Ishikawa (cell line): ENCODE measurements at regions not wholly inside any gene's neighbourhood (a gene's known extent, or its start where the extent isn't known, plus 50 kb on each side); places are given as distances from the start of the nearest gene placed in this dataset.

Experiments used
- CEBPB ChIP-seq: IDR thresholded peaks from 2 replicates; pipeline ENCODE4 v1.6.1; 2012
- CREB1 ChIP-seq: IDR thresholded peaks from 2 replicates; pipeline ENCODE4 v1.6.1; 2012; ENCODE audit warnings: low read depth
- EGR1 ChIP-seq: IDR thresholded peaks from 2 replicates; pipeline ENCODE4 v1.6.1; 2012
- EP300 ChIP-seq: IDR thresholded peaks from 2 replicates; pipeline ENCODE4 v1.6.1; 2012; ENCODE audit warnings: borderline replicate concordance
- FOXM1 ChIP-seq: IDR thresholded peaks from 2 replicates; pipeline ENCODE4 v1.6.1; 2012; ENCODE audit warnings: low read depth, borderline replicate concordance
- NFIC ChIP-seq: IDR thresholded peaks from 2 replicates; pipeline ENCODE4 v1.6.1; 2012
- RAD21 ChIP-seq: IDR thresholded peaks from 2 replicates; pipeline ENCODE4 v1.6.1; 2012; ENCODE audit warnings: low read depth
- TAF1 ChIP-seq: IDR thresholded peaks from 2 replicates; pipeline ENCODE4 v1.6.1; 2012; ENCODE audit warnings: low read depth, mild to moderate bottlenecking
- TCF12 ChIP-seq: IDR thresholded peaks from 2 replicates; pipeline ENCODE4 v1.6.1; 2012; ENCODE audit warnings: low read depth
- TEAD4 ChIP-seq: IDR thresholded peaks from 2 replicates; pipeline ENCODE4 v1.6.1; 2012
- YY1 ChIP-seq: IDR thresholded peaks from 2 replicates; pipeline ENCODE4 v1.6.1; 2012; ENCODE audit warnings: low read depth
- ZBTB7A ChIP-seq: IDR thresholded peaks from 2 replicates; pipeline ENCODE4 v1.6.1; 2012; ENCODE audit warnings: low read depth
- TF ChIP-seq, protein P1 (sequence below): IDR thresholded peaks from 2 replicates; pipeline ENCODE4 v1.6.1; 2012
- TF ChIP-seq, protein P2 (sequence below): IDR thresholded peaks from 2 replicates; pipeline ENCODE4 v1.6.1; 2012
- TF ChIP-seq, protein P3 (sequence below): IDR thresholded peaks from 2 replicates; pipeline ENCODE4 v1.6.1; 2012; ENCODE audit warnings: low read depth, mild to moderate bottlenecking

DNA sequence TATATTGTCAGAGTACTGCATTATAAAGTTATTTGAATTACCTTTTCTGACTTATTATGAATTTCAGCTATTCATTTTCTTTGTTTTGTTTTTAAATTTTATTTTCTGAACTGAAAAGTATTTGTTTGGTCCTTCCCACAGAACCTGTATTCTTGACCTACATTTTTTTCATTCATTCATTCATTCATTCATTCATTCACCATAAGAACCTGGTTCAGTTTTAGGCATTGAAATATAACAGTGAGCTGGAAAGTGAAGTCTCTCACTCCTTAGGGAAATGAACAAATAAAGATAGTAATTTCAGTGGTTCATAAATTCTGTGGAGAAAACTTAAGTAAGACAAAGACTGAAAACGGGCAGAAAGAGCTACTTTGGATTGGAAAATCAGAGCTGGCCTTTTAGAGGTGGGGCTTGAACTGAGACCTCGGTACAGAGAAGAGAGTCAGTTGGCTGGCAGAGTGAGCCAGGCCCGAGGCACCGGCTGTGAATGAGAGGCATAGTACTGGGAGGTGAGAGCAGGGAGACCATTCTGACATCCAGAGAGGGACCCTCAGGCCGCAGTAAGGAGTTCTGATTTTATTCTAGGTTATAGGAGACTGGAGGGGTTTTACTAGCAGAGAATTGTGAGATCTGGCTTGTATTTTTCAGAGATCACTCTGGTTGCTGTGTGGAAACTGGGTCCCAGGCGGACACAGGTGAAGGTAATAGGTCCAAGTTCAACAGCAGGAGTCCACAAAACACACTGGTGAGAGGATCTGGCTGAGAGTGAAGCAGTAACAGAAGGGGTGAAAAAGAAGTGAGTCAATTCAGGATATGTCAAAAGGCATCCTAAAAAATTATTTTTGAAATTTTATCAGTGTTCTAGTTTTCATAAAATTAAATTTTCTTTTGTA is 75.8 kb upstream of the FN1 start:
- TF ChIP-seq CEBPB (no peak), NFIC (no peak), TCF12 (no peak), TEAD4 (no peak), EP300 (no peak), ZBTB7A (no peak), RAD21 (no peak), CREB1 (no peak), FOXM1 (no peak), YY1 (no peak), TAF1 (no peak)
- TF ChIP-seq, protein P1, sequence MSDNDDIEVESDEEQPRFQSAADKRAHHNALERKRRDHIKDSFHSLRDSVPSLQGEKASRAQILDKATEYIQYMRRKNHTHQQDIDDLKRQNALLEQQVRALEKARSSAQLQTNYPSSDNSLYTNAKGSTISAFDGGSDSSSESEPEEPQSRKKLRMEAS = no peak
- TF ChIP-seq, protein P2, sequence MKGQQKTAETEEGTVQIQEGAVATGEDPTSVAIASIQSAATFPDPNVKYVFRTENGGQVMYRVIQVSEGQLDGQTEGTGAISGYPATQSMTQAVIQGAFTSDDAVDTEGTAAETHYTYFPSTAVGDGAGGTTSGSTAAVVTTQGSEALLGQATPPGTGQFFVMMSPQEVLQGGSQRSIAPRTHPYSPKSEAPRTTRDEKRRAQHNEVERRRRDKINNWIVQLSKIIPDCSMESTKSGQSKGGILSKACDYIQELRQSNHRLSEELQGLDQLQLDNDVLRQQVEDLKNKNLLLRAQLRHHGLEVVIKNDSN = no peak
- TF ChIP-seq, protein P3, sequence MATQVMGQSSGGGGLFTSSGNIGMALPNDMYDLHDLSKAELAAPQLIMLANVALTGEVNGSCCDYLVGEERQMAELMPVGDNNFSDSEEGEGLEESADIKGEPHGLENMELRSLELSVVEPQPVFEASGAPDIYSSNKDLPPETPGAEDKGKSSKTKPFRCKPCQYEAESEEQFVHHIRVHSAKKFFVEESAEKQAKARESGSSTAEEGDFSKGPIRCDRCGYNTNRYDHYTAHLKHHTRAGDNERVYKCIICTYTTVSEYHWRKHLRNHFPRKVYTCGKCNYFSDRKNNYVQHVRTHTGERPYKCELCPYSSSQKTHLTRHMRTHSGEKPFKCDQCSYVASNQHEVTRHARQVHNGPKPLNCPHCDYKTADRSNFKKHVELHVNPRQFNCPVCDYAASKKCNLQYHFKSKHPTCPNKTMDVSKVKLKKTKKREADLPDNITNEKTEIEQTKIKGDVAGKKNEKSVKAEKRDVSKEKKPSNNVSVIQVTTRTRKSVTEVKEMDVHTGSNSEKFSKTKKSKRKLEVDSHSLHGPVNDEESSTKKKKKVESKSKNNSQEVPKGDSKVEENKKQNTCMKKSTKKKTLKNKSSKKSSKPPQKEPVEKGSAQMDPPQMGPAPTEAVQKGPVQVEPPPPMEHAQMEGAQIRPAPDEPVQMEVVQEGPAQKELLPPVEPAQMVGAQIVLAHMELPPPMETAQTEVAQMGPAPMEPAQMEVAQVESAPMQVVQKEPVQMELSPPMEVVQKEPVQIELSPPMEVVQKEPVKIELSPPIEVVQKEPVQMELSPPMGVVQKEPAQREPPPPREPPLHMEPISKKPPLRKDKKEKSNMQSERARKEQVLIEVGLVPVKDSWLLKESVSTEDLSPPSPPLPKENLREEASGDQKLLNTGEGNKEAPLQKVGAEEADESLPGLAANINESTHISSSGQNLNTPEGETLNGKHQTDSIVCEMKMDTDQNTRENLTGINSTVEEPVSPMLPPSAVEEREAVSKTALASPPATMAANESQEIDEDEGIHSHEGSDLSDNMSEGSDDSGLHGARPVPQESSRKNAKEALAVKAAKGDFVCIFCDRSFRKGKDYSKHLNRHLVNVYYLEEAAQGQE = no peak

DNA sequence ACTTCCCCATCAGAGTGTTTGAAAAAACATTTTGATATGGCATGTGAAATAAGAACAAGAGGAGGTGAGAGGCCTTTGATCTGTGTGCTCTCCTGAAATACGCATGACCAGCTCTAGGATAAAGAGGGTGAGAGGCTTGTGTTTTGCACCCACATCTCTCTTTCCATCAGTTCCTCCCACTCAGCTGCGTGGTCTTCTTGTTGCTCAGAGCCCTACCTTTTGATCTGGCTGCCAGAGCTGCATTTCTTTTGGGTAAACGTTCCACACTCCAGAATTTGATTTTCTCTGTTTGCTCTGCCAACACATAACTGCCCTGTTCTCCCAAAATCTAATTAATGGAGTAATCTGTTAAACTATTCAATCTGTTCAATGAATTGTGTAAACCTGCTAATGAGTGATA is 72.0 kb upstream of the FN1 start:
- TF ChIP-seq, protein P2 = no peak
- no peak for TF ChIP-seq FOXM1
- TF ChIP-seq RAD21 = no peak

DNA sequence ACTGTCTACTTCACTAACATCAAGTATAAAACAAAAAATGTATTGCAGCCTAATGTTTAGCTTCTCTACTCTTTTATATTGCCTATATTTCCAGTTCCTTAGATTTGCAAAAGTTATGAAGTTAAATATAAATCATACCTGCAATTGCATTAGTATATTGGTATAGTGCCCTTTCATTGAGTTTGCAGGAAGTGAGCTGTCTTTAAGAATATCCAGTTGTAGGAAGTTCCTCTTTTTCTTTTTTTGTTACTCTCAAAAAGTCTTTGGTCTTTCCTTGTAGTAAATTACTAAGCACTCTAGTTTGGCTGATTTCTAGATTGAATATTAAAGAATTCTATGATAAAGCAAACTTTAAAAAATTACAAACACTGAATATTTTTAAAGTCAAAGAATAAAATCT is 71.3 kb upstream of the FN1 start:
- TF ChIP-seq ZBTB7A (no peak), EGR1 (no peak), EP300 (no peak), TEAD4 (no peak), TAF1 (no peak), YY1 (no peak), CREB1 (no peak), FOXM1 (no peak), CEBPB (no peak), NFIC (no peak), RAD21 (no peak), TCF12 (no peak)
- TF ChIP-seq, protein P2 = no peak
- TF ChIP-seq, protein P3 = no peak
- TF ChIP-seq, protein P1 = no peak

DNA sequence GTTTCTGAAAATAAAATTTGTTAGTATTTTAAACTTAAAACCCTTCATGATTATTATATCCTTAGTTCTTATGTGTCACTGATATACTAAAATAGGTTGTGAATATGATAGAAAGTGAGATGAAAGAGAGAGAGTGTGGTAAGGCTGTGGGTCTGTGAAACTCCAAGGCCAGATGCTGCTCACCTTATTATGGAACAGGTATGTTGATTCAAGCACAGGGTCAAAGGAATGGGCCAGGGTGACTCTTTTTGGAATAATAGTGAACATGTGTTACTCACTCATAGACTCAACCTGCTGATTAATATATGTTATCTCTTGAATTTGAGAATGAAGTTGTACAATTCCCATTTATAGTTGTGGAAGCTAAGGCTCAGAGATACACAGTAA is 70.7 kb upstream of the FN1 start:
- TF ChIP-seq ZBTB7A = no peak

DNA sequence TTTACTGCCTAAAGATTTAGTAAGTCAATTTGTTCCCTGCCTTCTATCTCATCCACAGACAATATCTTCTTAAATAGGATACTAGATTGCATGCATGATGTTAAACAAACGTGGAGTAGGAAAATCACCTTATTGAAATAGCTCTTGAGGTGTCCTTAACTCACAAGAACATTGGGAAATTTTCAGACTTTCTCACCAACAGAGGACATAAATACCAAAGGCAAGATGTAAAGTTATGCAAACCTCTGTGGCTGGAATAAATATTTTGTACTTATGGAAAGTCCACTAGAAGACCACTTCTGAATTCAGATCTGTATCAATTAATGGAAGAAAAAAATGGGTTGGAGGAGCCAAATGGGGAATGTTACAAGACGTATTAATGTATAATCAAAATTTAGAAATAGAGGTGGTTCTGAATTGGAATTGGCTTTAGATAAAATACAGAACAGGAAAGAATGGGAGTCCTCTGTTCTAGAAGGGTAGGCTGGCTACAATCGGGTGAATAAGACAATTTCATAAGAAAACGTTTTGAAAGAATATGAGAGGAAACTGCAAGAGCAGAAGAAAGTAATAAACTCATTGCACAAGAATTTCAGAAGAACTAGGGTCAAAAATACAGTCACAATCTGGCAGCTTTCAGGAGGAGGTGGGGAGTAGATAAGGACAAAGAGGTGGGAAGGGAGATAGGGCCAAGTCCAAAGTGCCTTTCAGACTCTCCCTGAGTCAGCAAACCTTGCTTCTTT is 69.3 kb upstream of the FN1 start:
- no peak for TF ChIP-seq ZBTB7A

DNA sequence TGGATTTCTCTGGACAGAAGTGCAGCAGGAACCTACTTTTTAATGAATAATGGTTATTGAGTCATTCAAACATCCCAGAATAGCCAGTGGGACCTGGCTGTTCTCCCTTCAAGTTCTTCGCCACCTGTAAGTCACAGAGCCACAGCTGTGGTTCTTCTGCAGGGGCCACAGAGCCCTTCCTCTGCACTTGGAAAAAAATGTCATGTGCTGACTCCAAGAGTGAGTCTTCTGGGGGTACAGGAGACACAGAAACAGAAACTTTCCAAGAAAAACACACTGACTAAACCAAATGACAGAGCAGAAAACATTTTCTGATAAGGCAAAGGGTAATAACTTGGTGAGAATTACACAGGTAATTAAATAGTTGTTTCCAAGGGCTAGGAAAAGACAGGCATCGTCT is 68.7 kb upstream of the FN1 start:
- TF ChIP-seq EGR1 = no peak
